HFFc6 (cell line): ENCODE measurements at regions not wholly inside any gene's neighbourhood (a gene's known extent, or its start where the extent isn't known, plus 50 kb on each side); places are given as distances from the start of the nearest gene placed in this dataset.

Experiments
- DNase-seq: peaks from one replicate; pipeline ENCODE4 v3.0.0-alpha.2; 2018
- H3K27ac Mint-ChIP-seq: 2 replicates; pipeline ENCODE4 v1.8.0; 2020; ENCODE audit warnings: mild to moderate bottlenecking, mixed read lengths
- H3K27me3 Mint-ChIP-seq: 2 replicates; pipeline ENCODE4 v1.8.0; 2021; ENCODE audit warnings: mild to moderate bottlenecking, moderate library complexity, mixed read lengths; ENCODE audit not compliant: insufficient read depth
- H3K36me3 Mint-ChIP-seq: 2 replicates; pipeline ENCODE4 v1.8.0; 2021; ENCODE audit warnings: low read depth, mixed read lengths
- H3K4me1 Mint-ChIP-seq: 2 replicates; pipeline ENCODE4 v1.8.0; 2020; ENCODE audit warnings: low read depth, mixed read lengths
- H3K4me3 Mint-ChIP-seq: 2 replicates; pipeline ENCODE4 v1.8.0; 2020; ENCODE audit warnings: mild to moderate bottlenecking, moderate library complexity, mixed read lengths
- H3K9me3 Mint-ChIP-seq: 2 replicates; pipeline ENCODE4 v1.8.0; 2020; ENCODE audit warnings: mild to moderate bottlenecking, mixed read lengths
- CTCF ChIP-seq: fragments of 200-600 bp; sonication (generic); IDR thresholded peaks from 2 replicates; pipeline ENCODE4 v1.5.0; 2021; ENCODE audit warnings: antibody characterized with exemption, mild to moderate bottlenecking

- DNase-seq = no peak
- no peak for TF ChIP-seq CTCF
- Mint-ChIP-seq H3K36me3 (no peaks in the 10 kb centered on the region), H3K4me3 (no peak overlapping the region), H3K9me3 (peaks cover 4% of the 10 kb centered on the region; the same call in 1 of the 2 replicates), H3K27me3 (peaks cover 4% of the 10 kb centered on the region; the same call in 1 of the 2 replicates), H3K27ac (no peak overlapping the region), H3K4me1 (peaks cover 6% of the 10 kb centered on the region; the same call in 1 of the 2 replicates)
Measured at GRCh38 chr15:95528920-95529319, 801.6 kb upstream of the NR2F2 start.

GRCh38 chr15:95536638-95537037 lies 793.9 kb upstream of the NR2F2 start:
- no peak for DNase-seq
- TF ChIP-seq CTCF = no peak
- peaks cover 5% of the 10 kb centered on the region; the same call in 1 of the 2 replicates for H3K27me3 Mint-ChIP-seq
- H3K4me3 Mint-ChIP-seq = no peak overlapping the region
- H3K4me1 Mint-ChIP-seq = peaks cover 6% of the 10 kb centered on the region; the same call in 1 of the 2 replicates
- no peaks in the 10 kb centered on the region for H3K9me3 Mint-ChIP-seq
- no peaks in the 10 kb centered on the region for H3K36me3 Mint-ChIP-seq
- H3K27ac Mint-ChIP-seq = no peak overlapping the region

- no peaks in the 10 kb centered on the region for H3K9me3 Mint-ChIP-seq
- H3K36me3 Mint-ChIP-seq = no peaks in the 10 kb centered on the region
- DNase-seq = no peak
- H3K4me3 Mint-ChIP-seq = no peak overlapping the region
- no peaks in the 10 kb centered on the region for H3K4me1 Mint-ChIP-seq
- peaks cover 4% of the 10 kb centered on the region; the same call in 1 of the 2 replicates for H3K27me3 Mint-ChIP-seq
- no peak for TF ChIP-seq CTCF
- no peak overlapping the region for H3K27ac Mint-ChIP-seq
Measured at GRCh38 chr15:95538693-95539092, 791.8 kb upstream of the NR2F2 start.

GRCh38 chr15:95541301-95541700 lies 789.2 kb upstream of the NR2F2 start:
- Mint-ChIP-seq H3K4me3 (no peak overlapping the region), H3K27me3 (peaks cover 7% of the 10 kb centered on the region), H3K27ac (no peak overlapping the region), H3K4me1 (no peaks in the 10 kb centered on the region), H3K9me3 (no peaks in the 10 kb centered on the region), H3K36me3 (no peaks in the 10 kb centered on the region)
- no peak for DNase-seq
- TF ChIP-seq CTCF = no peak

GRCh38 chr15:95549168-95549738 lies 781.2 kb upstream of the NR2F2 start:
- DNase-seq = no peak
- Mint-ChIP-seq H3K27ac (no peak overlapping the region), H3K4me1 (peaks cover 6% of the 10 kb centered on the region)

More at GRCh38 chr15:95549168-95549738, 781.2 kb upstream of the NR2F2 start:
- H3K9me3 Mint-ChIP-seq = no peaks in the 10 kb centered on the region
- H3K4me3 Mint-ChIP-seq = no peak overlapping the region
- TF ChIP-seq CTCF = no peak
- H3K36me3 Mint-ChIP-seq = no peaks in the 10 kb centered on the region
- peaks cover 4% of the 10 kb centered on the region; the same call in 1 of the 2 replicates for H3K27me3 Mint-ChIP-seq
